ENCODE measurements at regions not wholly inside any gene's neighbourhood (a gene's known extent, or its start where the extent isn't known, plus 50 kb on each side); places are given as distances from the start of the nearest gene placed in this dataset.

GRCh38 chr3:181174676-181175233, 185.2 kb upstream of the DNAJC19 start:
- POLR2A ChIA-PET (ENCODE audit: partially characterized antibody), result interaction anchor here (0.6 kb wide), 1 partner anchor 199 kb away, joined by 3 read pairs; no protein-coding TSS in a partner anchor
- H3K4me2 ChIP-seq (ENCODE audit: insufficient read depth in 1 of 2, low read depth in 2 of 2, low read length in 2 of 2), result no peak overlapping the region

More at GRCh38 chr3:181174676-181175233, 185.2 kb upstream of the DNAJC19 start:
- no peak overlapping the region for H2BK12ac ChIP-seq (ENCODE audit: low read depth, low read length)
- H3K4me3 ChIP-seq (ENCODE audit: extremely low read depth in 1 of 4, insufficient read depth in 2 of 4, low read depth in 3 of 4, low read length in 4 of 4), result no peak overlapping the region
- no peaks in the 10 kb centered on the region for H3K79me2 ChIP-seq (ENCODE audit: control insufficient read depth in 1 of 2, insufficient read depth in 2 of 2, low read length in 2 of 2)
- no peak overlapping the region for H3K56ac ChIP-seq (replicated peaks; ENCODE audit: insufficient read length, low read depth, low read length)
- H3K23ac ChIP-seq (ENCODE audit: insufficient read length), result no peak overlapping the region
- H3K4ac ChIP-seq (replicated peaks; ENCODE audit: insufficient read length, low read depth, low read length), result no peak overlapping the region
- no peak overlapping the region for H4K91ac ChIP-seq (replicated peaks; ENCODE audit: insufficient read length, low read length)
- no peaks in the 10 kb centered on the region for H3K27me3 ChIP-seq (replicated peaks in 1 of 4; ENCODE audit: control insufficient read depth in 3 of 4, extremely low read depth in 1 of 4, insufficient read depth in 3 of 4, low read length in 3 of 4)
- H2BK15ac ChIP-seq (ENCODE audit: low read length), result no peak overlapping the region
- FAIRE-seq (no peak), DNase-seq (ENCODE audit: low read depth in 1 of 2, low spot score in 2 of 2) (no peak)
- TF ChIP-seq CBX8 (IDR thresholded peaks at IDR 0.05; ENCODE audit: borderline replicate concordance, low read depth, low read length) (no peak), TEAD4 (IDR thresholded peaks at IDR 0.05; ENCODE audit: low read depth, low read length) (no peak)
- no peak overlapping the region for H2BK120ac ChIP-seq (replicated peaks; ENCODE audit: low read depth, low read length)
- no peak overlapping the region for H4K8ac ChIP-seq (ENCODE audit: extremely low read depth, insufficient read depth, low read length)
- H4K5ac ChIP-seq (ENCODE audit: insufficient read length, low read depth, low read length), result no peak overlapping the region
- H3K27ac ChIP-seq (ENCODE audit: low read depth, low read length), result no peak overlapping the region
- H3K36me3 ChIP-seq (ENCODE audit: control insufficient read depth in 2 of 4, insufficient read depth in 4 of 4, low read length in 3 of 4), result no peaks in the 10 kb centered on the region
- no peak overlapping the region for H3K14ac ChIP-seq (ENCODE audit: insufficient read length)
- no peaks in the 10 kb centered on the region for H3K79me1 ChIP-seq (ENCODE audit: low read depth, low read length)
- no peak overlapping the region for H2BK20ac ChIP-seq (ENCODE audit: low read length)
- H3K9ac ChIP-seq (replicated peaks in 1 of 4; ENCODE audit: extremely low read depth in 1 of 4, low read depth in 3 of 4, low read length in 3 of 4), result no peak overlapping the region
- H3K23me2 ChIP-seq (ENCODE audit: low read depth, low read length), result no peaks in the 10 kb centered on the region
- no peaks in the 10 kb centered on the region for H4K20me1 ChIP-seq (replicated peaks in 1 of 2; ENCODE audit: control insufficient read depth in 1 of 2, insufficient read depth in 2 of 2, low read length in 2 of 2)
- CTCF ChIA-PET (ENCODE audit: partially characterized antibody), result interaction anchor here (0.6 to 7.2 kb wide), 7 partner anchors 8 to 527 kb away, joined by 3 to 42 read pairs (median 3); no protein-coding TSS in a partner anchor
- WGBS, 2 experiments (ENCODE audit: extremely low coverage in 1 of 2, insufficient coverage in 1 of 2, insufficient read length in 1 of 2, insufficient replicate concordance in 2 of 2, low coverage in 1 of 2, low lambda C conversion rate in 2 of 2, missing lambda C conversion rate in 1 of 2), result 75% methylated on average over 4 of the region's 4 CpGs; no CpG with 5 or more reads in 1 of the 2 experiments
- no peak overlapping the region for H2AFZ ChIP-seq (ENCODE audit: low read length)
- H3K4me1 ChIP-seq (replicated peaks in 1 of 4; ENCODE audit: control insufficient read depth in 3 of 4, insufficient read depth in 4 of 4, low read length in 3 of 4), result no peaks in the 10 kb centered on the region; a peak in 1 of 7 replicates
- no peak overlapping the region for H3K18ac ChIP-seq (ENCODE audit: extremely low read depth, low read length)
- no peaks in the 10 kb centered on the region for H3K9me3 ChIP-seq (ENCODE audit: insufficient read depth in 2 of 2, low read depth in 1 of 2, low read length in 1 of 2)
- H2BK5ac ChIP-seq (ENCODE audit: low read depth, low read length), result no peak overlapping the region
- no peak overlapping the region for H2AK5ac ChIP-seq (ENCODE audit: low read depth, low read length)
